Dermis blood vessel endothelial cell (primary cell): ENCODE measurements at regions not wholly inside any gene's neighbourhood (a gene's known extent, or its start where the extent isn't known, plus 50 kb on each side); places are given as distances from the start of the nearest gene placed in this dataset.
A peak's percentile ranks its signal among the peaks of the same experiment; 100 is the strongest.

Source experiments
- DNase-seq: peaks from one replicate; pipeline ENCODE4 v3.0.0; 2010

DNA sequence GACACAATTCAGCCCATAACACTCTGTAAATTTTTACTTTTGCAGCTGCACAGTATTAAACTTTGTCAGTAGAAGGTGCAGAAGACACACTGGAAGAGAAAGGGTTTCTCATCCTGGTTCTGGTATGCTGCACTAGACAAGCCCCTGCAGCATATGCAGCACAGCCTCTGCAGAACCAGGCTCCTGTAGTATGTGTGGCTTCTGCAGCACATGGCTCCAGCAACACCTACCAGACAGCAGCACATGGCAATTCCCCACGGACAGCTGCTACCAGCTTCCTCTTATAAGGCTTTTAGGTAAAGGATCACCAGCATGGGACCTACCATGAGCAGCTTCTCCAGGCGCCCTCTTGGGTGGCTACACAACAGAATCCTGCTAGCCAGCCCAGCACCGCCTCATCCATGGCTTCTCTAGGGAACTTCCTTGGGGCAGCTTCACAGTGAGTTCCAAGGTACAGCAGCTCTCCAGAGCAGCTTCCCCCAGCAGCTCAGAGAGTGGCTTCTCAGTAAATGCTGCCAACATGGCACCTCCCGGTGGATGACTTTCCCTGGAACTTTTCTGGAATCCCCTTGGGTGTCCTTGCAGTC, 534.4 kb upstream of the CXADR start:
- DNase-seq = no peak

DNA sequence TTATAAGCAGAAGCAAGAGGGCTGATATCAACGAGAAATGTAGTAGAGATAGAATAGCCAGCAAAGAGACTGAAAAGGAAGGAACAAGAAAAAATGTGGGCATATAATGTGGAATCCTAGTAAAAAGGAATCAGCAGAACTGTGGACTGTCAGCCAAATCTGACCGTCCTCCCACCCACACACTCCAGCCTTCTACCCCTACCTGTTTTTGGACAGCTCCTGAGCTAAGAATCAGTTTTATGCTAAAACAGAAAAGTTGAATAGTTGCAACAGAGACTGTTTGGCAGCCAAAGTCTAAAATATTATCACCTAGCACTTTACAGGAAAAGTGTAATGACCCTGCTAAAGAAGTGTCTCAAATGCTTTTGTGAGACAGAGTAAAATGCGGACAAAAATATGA, 533.3 kb upstream of the CXADR start:
- DNase-seq = no peak

DNA sequence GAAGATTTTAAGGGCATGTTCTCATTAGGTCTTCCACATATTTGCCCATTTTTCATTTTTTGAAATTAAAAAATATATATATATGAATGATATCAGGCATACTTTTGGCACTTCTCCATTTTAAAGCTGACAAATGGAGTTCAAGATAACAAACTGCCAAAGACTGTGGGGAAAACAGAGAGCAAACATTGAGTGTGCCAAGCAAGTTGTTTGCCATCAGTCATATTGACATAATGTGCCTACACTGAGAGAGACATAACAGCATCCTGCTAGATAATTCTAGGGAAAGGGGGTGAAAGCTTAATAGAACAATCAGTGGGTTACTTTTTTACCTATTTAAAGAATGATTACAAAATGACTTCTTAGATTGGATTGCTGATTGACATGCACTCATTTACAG, 529.4 kb upstream of the CXADR start:
- no peak for DNase-seq

DNA sequence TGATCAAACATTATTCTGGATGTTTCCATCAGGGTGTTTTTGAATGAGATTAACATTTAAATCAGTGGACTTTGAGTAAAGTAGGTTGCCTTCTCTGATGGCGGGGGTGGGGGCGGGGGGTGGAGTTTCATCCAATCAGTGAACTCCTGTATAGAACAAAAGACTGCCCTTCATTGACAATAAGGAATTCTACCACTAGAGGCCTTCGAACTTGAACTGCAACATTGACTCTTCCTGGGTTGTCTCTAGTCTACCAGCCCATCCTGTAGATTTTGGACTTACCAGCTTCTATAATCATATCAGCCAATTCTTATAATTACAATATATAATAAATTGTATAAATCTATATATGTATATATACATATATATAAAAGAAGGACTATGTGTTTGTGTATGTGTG, 520.4 kb upstream of the CXADR start:
- no peak for DNase-seq

DNA sequence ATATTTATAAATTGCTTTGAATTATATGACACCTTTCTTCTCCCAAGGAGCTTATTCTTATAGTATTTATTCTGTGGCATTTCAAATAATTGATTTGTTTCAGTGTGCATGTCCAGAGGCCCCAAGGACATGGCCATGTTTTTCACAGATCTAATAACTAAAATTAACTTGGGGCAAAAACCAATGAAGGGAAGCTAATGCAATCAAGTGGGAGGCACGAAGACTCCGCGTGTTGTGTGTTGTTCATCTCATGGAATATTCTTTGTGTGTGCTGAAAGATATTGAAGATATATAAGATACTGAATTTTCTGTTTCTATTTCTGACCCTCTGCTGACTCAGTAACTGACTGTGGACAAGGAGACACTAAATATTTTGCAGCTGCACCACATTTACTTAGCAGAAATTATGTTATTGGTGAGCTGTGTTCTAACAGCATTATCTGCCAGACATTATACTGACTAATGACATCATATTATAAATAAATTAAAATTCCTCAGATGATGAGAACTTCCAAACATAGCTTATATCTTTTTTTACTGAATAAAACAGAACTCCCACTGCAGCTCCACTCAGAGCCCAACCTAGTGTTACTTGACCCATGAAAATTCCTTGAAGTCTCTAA, 519.3 kb upstream of the CXADR start:
- no peak for DNase-seq

DNA sequence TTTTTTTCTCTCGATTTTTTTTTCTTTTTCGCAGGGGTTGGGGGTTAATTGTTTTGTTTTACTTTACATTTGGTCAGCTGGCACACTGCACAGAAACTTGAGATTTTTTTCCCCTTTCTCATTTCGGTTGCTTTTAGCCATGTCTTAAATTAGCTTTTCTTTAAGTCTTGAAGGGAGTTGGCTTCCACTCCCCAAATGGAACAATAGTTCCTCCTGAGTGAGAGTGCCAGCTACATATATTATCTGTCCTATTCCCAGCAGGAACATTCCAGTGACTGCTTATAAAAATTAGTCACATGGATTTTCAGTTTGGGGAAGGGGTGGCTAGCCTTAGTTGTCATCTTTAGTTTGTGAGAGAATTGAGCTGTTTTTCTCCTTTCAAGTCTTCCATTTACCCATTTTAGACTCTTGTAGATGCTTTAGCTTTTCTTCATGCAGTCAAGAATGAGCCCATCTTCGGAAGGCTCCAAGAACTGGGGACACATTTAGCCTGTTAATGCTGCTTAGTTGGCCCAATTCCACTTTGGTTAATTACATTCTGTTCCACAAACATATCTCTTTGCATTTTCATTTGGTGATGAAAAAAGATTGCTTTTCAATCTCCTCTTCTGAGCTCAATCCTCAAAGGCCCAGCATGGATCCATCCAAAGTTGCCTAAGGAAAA, 510.1 kb upstream of the CXADR start:
- no peak for DNase-seq

DNA sequence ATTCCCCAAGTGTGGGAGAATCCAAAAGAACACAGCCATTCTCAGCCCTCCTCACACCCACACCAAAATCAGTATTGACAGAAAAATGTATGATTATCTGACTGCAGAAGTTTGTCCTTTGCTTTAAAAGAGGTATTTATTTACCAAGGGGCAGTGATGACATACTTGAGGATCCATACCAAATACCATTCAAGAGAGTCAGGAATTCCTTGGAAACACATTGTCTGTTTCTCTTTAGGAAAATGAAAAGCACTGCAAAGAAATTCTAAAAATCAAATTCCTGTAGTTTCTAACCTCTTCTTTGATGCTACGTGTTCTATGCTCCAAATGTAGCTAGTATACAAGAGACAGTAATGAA, 509.6 kb upstream of the CXADR start:
- no peak for DNase-seq

DNA sequence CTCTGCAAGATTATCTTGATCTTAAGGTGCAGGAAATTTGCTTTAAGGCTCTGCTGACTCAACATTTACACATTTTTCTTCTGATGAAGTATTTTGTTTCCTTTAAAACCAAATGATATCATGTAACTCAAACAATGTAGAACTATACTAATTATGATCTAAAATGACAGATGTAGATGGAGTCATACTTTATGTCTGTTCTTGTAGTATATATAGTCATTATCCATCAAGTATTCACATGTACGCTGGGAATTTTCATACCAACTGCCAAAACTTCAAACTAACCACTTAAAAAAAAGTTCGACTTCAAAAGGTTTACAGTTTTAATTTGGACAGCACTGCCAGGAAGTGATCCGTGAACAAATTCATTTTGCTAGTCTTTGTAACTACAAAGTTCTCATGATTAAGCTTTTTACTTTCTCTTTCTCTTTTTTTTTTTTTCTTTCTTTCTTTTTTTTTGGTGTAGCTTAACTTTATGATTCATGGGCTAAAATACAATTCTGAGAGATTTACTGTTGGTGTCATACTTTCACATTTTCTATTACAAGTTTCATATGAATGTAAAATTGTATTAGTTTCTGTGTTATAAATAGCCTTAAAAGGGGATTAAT, 509.0 kb upstream of the CXADR start:
- no peak for DNase-seq

DNA sequence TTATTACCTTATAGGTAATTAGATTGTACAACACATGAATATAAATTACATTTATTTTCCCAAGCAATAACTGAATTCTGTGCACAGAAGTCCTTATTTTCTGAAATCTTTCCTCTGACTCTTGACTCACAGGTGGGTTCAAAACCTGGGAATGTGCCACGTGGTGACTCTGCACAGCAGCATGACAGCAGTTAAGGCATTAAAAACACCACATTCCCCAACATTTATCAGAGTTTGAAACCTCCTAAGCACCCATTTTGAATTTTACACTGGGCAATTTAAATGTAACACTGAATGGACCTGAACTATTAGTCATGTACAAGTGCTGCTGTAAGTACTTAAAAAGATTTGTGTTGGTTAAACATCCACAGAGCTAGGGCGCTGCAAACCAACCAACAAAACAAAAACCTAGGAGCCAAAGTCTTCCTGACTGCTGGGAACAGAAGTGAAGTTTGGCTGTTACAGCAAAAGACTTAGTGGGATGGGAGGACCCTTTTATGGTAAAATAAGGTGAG, 480.6 kb upstream of the CXADR start:
- DNase-seq = no peak

DNA sequence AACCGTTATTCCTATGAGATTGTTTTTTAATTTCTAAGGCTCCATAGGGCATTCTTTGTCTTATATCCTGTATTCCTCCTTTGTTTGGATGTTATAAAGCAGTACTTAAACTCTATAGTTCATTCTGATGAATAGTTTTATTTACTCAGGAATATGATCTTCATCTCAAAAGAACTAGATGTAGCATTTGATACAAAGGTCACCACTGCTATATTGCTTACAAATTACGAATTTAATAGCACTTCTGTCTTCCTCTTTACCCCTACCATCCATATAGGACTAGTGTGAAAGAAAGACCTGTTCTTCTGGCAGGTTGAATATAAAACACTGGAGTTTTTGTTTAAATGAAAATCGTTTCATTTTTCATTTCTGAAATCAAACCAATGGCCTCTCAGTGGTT, 468.1 kb upstream of the CXADR start:
- DNase-seq = no peak

DNA sequence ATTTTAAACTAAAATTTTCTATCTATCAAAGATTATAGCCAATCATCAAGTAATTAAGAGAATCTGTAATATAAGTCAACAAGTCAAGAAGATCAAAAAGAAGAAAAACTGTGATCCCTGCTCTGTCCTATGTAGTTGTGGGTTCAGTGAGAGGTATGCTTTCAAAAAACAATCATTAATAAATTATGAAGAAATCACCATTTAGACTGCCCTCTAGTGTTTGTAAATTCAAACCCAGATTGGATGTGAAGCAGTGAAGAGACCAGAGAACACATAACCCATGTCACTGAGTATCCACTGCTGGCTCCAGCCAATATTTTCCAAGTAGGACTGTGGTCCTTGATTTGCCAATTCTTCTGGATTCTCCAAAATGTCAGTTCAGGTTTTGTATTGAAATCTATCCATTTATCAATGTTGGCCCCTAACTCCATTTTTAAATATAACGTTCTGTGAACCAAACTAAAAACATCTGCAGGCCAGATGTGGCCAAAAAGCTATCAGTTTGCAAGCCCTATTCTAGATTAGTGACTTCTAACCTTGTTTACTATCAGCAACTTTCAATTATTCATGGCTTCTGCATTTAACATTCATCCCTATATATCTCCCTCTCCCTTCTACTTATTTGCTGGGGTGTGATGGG, 467.5 kb upstream of the CXADR start:
- DNase-seq = peak; percentile 48

DNA sequence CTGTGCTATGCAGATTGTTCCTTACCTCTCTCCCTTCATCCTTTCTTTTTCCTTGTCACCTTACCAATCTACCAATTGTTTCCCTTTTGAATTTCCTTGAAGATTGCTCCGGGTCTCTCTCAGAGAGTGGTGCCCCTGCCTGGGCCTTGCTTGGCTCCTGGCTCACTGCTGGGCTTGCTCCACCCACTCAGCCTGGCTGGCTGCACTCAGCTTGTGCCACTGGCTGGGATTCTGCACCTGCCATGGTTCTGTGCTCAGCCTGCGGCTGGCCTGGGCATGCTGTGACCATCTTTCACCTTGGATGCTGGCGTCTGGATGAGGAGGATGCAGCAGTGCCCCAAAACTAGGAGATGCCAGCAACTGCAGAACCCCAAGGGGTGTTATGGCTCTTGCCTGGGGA, 463.9 kb upstream of the CXADR start:
- no peak for DNase-seq

DNA sequence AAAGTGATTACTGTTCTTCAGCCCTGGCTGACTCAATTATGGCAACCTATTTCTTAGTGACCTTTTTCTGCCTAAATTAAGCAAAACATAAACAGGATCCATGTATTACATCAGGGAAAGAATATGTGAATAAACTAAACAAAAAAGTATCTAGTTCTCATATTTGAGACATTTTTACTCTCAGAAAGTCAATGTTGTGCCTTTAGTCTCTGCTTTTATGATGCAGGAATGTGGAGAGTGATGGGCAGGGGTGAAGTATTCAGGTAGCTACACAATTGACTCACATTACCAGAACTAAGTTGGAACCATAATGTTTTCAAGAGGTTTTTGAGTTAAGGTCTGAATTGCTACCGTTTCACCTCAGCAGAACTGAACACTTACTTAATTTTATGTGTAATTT, 462.7 kb upstream of the CXADR start:
- no peak for DNase-seq

DNA sequence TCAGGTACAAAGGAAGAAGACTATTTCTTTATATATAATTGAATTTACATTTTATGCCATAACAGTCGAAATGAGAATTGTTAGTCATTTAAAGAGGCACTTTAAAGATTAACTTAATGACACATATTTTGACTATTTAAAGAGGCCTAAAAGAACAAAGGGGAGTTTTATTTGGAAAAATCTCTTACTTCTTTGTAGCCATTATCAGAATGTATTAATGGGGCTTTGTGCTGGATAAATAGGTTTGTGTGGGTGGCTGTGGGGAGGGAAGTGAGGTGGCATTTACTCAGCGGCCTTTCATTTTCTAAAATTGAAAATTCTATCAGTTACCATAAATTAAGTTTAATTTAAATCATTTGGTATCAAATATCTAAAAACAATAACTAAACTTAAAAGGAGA, 462.2 kb upstream of the CXADR start:
- no peak for DNase-seq

DNA sequence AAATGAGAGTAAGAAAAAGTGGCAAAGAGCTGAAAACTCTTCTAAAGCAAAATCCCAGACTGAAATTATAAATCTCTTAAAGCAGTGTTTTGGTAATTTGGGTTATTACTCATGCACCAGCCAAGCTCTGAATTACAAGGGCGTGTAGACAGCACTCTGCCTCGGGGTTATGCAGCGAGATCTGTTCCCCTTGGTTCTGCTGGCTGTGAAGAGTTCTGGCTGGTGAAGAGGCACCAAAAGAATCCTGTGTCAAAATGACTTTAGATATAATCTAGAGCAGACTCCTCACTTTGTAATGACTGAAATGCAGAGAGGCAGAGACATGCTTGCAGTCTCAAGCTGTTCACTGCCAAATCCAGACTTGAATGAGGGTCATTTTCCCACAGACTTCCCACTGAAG, 461.8 kb upstream of the CXADR start:
- no peak for DNase-seq

DNA sequence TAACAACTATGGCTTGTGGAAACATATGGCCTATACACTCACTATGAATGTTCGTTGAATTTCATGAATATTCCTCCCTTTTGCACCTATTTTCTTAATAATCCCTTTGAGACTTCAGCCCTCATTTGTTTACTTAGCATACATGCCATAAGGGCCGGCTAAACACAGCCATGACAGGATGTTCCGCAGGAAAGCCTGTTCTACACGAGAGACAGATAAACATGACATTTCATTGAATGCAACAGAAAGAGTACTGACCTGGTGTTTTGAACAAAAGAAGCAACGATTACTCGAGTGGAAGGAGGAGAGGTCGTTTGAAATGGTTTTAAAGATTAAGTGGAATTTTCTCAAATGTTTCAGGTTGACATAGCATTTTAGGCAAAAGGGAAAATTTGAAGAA, 459.5 kb upstream of the CXADR start:
- DNase-seq = no peak

DNA sequence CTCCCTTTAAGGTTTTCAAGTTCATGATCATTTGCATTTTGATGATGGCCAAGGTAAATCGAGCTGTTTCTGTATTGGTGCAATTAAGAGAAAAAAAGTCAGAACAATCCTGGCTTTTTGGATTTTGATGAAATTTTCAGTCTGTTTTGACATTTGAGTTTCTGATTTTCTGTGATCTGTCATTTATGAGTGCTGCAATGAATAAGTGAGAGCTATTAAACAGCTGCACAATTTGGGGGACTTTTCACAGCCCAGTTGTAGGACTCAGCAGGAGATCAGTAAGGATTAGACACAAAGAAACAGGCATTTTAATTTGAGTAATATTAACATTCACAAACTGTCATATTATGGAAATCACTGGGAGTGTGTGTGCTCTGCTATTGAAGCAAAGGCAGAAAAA, 452.9 kb upstream of the CXADR start:
- no peak for DNase-seq

DNA sequence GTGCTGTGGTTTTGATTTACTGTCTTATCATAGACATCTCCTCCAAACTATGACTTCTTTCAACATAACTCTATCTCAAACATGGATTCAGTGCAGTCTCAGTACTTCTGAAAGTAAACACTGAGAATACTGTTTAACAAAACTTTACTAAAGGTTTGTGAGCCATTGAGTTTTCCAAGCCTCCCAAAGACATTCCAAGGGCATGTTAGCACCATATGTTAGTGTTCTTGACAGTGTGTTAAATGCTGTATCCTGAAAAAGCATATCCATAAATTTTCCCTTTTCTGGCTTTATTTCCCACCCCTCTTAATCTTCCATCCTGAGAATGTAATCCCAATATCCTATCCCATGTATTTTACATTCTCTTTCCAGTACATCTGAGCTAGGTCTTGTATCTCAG, 446.8 kb upstream of the CXADR start:
- no peak for DNase-seq

DNA sequence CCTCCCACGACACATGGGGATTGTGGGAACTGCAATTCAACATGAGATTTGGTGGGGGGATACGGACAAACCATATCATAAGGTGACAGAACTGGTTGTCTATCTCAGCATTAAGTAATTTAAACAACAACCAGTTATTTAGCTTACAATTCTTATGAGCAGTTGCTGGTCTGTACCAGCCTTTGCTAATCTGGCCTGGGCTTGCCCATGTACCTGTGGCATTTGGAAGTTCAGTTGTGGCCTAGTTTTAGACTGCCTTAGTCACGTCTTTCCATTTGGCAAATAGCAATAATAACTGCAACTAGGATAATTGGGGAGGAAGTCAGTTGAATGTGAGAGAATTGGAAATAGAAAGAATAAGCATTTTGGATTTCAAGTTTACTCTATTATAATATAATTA, 441.8 kb upstream of the CXADR start:
- no peak for DNase-seq

DNA sequence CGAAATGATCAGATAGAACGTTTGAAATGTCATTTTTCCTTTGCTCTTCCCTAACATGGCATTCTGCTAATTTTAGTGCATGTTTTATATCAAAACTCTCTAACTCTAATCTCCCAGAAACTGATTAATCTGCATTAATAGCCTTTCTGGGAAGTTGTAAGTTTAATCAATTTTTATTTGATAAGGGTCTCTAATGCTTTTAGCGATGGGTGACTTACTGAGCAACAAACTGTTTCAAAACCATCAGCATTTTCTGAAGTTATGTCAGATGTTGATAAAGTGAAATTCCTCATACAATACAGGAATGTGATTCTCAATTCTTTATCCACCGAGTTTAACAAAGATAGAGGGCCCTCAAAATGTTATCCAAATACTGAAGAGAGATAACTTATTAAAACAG, 431.6 kb upstream of the CXADR start:
- DNase-seq = no peak

DNA sequence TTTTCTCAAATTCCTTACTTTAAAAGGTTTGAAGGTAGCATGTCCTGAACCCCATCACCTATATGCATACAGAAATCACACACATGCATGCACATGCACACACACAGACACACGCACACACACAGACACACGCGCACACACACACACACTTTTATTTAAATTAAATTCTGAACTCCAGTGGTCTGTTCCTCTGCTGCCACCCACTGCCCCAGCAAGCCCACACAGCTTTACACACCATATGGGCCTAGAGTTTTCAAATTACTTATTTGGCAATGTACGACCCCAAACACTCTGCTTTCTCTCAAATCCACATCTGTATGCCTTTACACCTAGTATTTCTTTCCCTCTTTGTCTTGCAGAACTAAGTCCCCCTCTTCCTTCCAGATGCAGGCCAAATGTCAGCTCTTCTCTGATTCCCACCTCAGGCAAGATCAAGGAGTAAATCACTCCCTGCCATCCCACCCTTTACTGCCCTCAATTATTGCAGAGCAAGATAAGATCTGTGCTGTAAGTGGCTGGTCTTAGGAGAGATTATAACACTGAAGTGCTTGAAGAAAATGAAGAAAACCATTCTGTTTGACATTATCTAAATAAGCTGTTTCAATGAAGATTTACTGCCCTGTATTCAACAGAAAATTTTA, 429.9 kb upstream of the CXADR start:
- DNase-seq = no peak

DNA sequence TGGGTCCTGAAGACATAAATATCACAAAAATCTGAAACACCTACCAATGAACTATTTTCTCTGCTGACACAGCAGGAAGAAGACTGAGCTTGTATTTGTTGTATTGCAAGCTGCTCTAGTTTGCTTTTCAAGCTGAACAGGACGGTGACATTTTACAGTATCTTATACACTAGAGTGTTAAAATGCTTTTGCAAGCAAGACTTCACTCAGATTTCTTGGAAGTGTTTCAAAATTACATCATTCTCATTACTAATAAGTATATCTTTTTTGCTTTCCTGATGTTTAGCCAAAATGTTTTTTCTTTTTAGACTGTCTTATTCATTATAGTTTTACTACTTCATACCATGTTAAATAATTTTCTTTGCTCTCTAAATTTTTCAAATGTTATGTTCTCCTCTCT, 427.1 kb upstream of the CXADR start:
- DNase-seq = no peak

DNA sequence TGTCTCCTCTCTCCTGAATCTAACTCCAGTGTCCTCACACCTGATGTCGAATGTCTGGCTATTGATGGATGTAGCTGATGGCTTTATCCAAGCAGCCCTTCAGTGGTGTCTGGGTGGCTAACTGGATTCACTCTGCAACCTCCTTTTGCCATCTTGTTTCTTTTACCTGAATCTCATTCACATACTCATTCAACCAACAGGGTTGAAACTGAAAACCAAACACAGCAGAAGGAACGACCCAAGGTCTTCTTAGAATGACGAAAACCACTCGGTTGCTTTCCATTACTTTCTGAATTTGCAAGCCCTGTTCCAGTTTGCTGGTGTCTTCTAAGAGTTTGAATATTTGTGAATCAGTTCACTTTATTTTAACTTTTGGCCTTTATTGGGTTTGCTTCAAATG, 424.3 kb upstream of the CXADR start:
- no peak for DNase-seq
